Panc1 (cell line): ENCODE measurements at regions not wholly inside any gene's neighbourhood (a gene's known extent, or its start where the extent isn't known, plus 50 kb on each side); places are given as distances from the start of the nearest gene placed in this dataset.
"Not testable (repeated sequence)": the region's sequence is repeated elsewhere in the genome, so short reads cannot be mapped to it uniquely, and the experiment has no call there.

Experiments
- CTCF ChIP-seq: fragments of 450-650 bp; IDR thresholded peaks from 2 replicates; pipeline ENCODE4 v1.5.1; 2017; ENCODE audit warnings: mild to moderate bottlenecking
- SIN3A ChIP-seq: IDR thresholded peaks from 2 replicates; pipeline ENCODE4 v1.6.1; 2012; ENCODE audit warnings: low read depth, mild to moderate bottlenecking, low read length, moderate library complexity, borderline replicate concordance; ENCODE audit not compliant: insufficient read depth
- TCF7L2 ChIP-seq: IDR thresholded peaks from 2 replicates; pipeline ENCODE4 v1.6.1; 2011; ENCODE audit warnings: mild to moderate bottlenecking, low read depth, low read length, inconsistent platforms
- TF ChIP-seq, protein P1 (sequence below), 2 experiments: IDR thresholded peaks; 2 replicates each; pipeline ENCODE4 v1.6.1; 2011 to 2012; ENCODE audit warnings: low read depth in 2 of 2, control low read depth in 1 of 2, low read length in 1 of 2, mild to moderate bottlenecking in 1 of 2, moderate library complexity in 1 of 2; ENCODE audit not compliant: insufficient read depth in 1 of 2

- TF ChIP-seq CTCF, SIN3A, TCF7L2: not testable (repeated sequence)
- TF ChIP-seq, protein P1, sequence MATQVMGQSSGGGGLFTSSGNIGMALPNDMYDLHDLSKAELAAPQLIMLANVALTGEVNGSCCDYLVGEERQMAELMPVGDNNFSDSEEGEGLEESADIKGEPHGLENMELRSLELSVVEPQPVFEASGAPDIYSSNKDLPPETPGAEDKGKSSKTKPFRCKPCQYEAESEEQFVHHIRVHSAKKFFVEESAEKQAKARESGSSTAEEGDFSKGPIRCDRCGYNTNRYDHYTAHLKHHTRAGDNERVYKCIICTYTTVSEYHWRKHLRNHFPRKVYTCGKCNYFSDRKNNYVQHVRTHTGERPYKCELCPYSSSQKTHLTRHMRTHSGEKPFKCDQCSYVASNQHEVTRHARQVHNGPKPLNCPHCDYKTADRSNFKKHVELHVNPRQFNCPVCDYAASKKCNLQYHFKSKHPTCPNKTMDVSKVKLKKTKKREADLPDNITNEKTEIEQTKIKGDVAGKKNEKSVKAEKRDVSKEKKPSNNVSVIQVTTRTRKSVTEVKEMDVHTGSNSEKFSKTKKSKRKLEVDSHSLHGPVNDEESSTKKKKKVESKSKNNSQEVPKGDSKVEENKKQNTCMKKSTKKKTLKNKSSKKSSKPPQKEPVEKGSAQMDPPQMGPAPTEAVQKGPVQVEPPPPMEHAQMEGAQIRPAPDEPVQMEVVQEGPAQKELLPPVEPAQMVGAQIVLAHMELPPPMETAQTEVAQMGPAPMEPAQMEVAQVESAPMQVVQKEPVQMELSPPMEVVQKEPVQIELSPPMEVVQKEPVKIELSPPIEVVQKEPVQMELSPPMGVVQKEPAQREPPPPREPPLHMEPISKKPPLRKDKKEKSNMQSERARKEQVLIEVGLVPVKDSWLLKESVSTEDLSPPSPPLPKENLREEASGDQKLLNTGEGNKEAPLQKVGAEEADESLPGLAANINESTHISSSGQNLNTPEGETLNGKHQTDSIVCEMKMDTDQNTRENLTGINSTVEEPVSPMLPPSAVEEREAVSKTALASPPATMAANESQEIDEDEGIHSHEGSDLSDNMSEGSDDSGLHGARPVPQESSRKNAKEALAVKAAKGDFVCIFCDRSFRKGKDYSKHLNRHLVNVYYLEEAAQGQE (IDR thresholded peaks at IDR 0.05; ENCODE audit: insufficient read depth in 1 of 2, low read depth in 2 of 2, low read length in 1 of 2) = not testable (repeated sequence)
These were observed 814.4 kb downstream of the GATA3 start for GRCh38 chr10:8868924-8869323.
